ENCODE measurements at regions not wholly inside any gene's neighbourhood (a gene's known extent, or its start where the extent isn't known, plus 50 kb on each side); places are given as distances from the start of the nearest gene placed in this dataset.

- peaks cover 5% of the 10 kb centered on the region; the same call in 1 of the 2 replicates for H3K9me3 ChIP-seq (ENCODE audit: insufficient read depth, low read length)
- H3K27me3 ChIP-seq (ENCODE audit: insufficient read depth, insufficient read length), result peaks cover 11% of the 10 kb centered on the region
- no peaks in the 10 kb centered on the region for H3K36me3 ChIP-seq (ENCODE audit: insufficient read depth, insufficient read length, low read length)
- no peak overlapping the region for H3K9ac ChIP-seq (ENCODE audit: insufficient read length, low read depth)
- TF ChIP-seq YY1 (IDR thresholded peaks at IDR 0.05; ENCODE audit: insufficient read depth, insufficient read length) (no peak), ZNF274 (IDR thresholded peaks at IDR 0.05; ENCODE audit: low read depth, low read length) (no peak), SUZ12 (IDR thresholded peaks at IDR 0.05; ENCODE audit: extremely low read depth, insufficient read depth, insufficient read length) (no peak)
- H3K4me1 ChIP-seq (ENCODE audit: insufficient read depth, insufficient read length), result peaks cover 4% of the 10 kb centered on the region
- no peak for DNase-seq (ENCODE audit: low read depth, low spot score)
- no peak overlapping the region for H3K4me3 ChIP-seq (ENCODE audit: insufficient read length, low read depth)
These were observed 51.0 kb upstream of the INPP5A start for GRCh38 chr10:132486539-132487121.

- Histone ChIP-seq H3K4me3 (ENCODE audit: insufficient read length, low read depth) (no peak overlapping the region), H3K27me3 (ENCODE audit: insufficient read depth, insufficient read length) (peaks cover 9% of the 10 kb centered on the region), H3K4me1 (ENCODE audit: insufficient read depth, insufficient read length) (peaks cover 4% of the 10 kb centered on the region), H3K9ac (ENCODE audit: insufficient read length, low read depth) (no peak overlapping the region), H3K36me3 (ENCODE audit: insufficient read depth, insufficient read length, low read length) (no peaks in the 10 kb centered on the region), H3K9me3 (ENCODE audit: insufficient read depth, low read length) (peaks cover 5% of the 10 kb centered on the region; the same call in 1 of the 2 replicates)
- no peak for DNase-seq (ENCODE audit: low read depth, low spot score)
- no peak for TF ChIP-seq YY1 (IDR thresholded peaks at IDR 0.05; ENCODE audit: insufficient read depth, insufficient read length)
These were observed 50.1 kb upstream of the INPP5A start for GRCh38 chr10:132487241-132488135.

All from NT2/D1 (cell line).